Kidney epithelial cell (primary cell): ENCODE measurements at regions not wholly inside any gene's neighbourhood (a gene's known extent, or its start where the extent isn't known, plus 50 kb on each side); places are given as distances from the start of the nearest gene placed in this dataset.

Source experiments
- DNase-seq: peaks from one replicate; pipeline ENCODE4 v3.0.0-alpha.2; 2010; ENCODE audit warnings: low read depth
- H3K27me3 ChIP-seq: 2 replicates; pipeline ENCODE4 v1.6.0; 2011; ENCODE audit warnings: low read length; ENCODE audit not compliant: control insufficient read depth, insufficient read depth
- H3K36me3 ChIP-seq: 2 replicates; pipeline ENCODE4 v1.5.1; 2011; ENCODE audit warnings: low read length; ENCODE audit not compliant: control insufficient read depth, insufficient read depth
- H3K4me3 ChIP-seq: 2 replicates; pipeline ENCODE4 v1.5.1; 2011; ENCODE audit warnings: low read depth, mild to moderate bottlenecking, control low read depth, low read length
- TF ChIP-seq, protein P1 (sequence below): IDR thresholded peaks from 2 replicates; pipeline ENCODE4 v1.5.1; 2011; ENCODE audit warnings: mild to moderate bottlenecking, moderate library complexity, low read length, control low read depth, inconsistent platforms; ENCODE audit not compliant: insufficient read depth, poor library complexity, severe bottlenecking

DNA sequence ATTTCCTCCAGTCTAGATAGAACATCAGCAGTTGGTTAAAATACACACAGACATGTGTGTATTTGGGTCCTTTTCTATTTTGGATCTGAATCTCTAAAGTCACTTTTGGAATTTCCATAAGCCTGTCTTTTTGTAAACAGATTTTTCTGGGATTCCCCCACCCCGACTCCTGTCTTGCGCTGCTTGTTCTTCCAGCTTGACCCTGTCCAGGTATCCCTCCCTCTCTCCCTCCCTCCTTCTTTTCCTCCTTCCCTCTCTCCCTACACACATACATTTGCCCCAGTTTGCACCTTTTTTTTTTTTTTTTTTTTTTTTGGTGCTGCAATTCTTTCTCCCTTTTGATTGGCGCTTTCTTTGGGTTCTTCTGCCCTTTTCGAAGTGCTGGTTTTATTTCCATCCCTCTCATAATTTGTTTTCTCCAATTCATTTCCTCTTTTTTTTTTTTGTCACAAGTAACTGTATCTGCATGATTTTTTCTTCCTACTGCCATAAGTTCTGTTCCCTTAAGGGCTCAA is 114.8 kb upstream of the SERTAD2 start:
- TF ChIP-seq, protein P1, sequence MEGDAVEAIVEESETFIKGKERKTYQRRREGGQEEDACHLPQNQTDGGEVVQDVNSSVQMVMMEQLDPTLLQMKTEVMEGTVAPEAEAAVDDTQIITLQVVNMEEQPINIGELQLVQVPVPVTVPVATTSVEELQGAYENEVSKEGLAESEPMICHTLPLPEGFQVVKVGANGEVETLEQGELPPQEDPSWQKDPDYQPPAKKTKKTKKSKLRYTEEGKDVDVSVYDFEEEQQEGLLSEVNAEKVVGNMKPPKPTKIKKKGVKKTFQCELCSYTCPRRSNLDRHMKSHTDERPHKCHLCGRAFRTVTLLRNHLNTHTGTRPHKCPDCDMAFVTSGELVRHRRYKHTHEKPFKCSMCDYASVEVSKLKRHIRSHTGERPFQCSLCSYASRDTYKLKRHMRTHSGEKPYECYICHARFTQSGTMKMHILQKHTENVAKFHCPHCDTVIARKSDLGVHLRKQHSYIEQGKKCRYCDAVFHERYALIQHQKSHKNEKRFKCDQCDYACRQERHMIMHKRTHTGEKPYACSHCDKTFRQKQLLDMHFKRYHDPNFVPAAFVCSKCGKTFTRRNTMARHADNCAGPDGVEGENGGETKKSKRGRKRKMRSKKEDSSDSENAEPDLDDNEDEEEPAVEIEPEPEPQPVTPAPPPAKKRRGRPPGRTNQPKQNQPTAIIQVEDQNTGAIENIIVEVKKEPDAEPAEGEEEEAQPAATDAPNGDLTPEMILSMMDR = no peak
- Histone ChIP-seq H3K4me3 (peak overlapping the region; percentile 52), H3K36me3 (no peaks in the 10 kb centered on the region), H3K27me3 (no peaks in the 10 kb centered on the region)
- no peak for DNase-seq

DNA sequence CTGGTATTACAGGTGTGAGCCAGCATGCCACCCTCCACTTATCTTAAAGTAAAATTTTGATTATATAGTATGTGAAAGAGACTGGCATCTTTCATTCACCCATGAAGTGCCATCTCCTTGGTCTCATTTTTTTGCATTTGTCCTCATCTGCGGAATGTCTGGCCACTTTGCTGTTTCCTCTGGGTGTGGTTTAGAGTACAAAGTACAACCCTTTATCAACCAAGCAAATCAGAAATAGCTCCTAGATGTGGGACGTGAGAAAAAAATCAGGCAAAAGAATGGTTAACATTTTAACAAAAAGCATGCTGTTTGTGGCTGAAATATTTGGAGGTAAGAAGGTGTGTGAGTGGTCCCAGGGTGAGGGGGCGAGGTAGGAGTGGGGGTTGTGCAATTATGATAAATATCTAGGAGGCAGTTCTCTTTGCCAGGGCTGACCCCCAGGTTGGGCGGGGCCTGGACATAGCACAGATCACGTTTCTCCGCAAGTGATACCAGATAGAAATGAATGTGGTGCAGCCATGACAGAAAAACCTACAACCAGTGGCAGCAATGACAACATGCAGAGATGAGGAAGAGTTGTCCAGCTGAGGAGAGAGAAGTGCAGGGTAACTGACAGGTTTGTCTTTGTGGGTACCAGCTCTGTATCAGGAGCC is 115.8 kb upstream of the SERTAD2 start:
- no peaks in the 10 kb centered on the region for H3K36me3 ChIP-seq
- no peak overlapping the region for H3K4me3 ChIP-seq
- no peak for DNase-seq
- TF ChIP-seq, protein P1 = no peak
- H3K27me3 ChIP-seq = no peaks in the 10 kb centered on the region

DNA sequence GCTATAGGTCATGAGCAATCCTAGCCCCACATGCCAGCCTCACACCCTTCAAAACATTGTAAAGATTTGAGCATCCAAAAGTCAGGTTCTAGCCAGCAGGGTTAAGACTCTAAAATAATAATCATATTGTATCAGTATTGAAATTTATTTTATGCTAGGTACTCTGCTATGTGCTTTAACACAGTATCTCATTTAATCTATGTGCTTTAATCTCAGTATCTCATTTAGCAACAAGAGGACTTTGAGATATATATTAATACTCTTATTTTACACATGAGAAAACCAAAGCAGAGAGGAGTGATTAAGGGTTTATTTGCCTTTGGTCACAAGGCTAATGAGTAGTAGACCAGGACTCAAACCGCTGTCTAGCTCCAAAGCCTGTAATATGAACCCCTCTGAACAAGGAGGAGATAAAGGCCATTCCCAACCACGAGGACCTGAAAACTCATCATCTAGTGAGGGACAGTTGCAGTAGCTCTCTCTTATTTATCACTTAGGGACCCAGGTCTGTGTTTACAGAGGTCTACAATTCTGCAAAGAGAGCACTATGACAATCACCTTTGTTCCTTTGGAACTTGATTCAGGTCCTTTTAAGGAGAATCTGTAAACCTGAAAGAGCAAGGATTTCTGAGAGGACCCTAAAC is 116.5 kb upstream of the SERTAD2 start:
- DNase-seq = no peak
- no peak overlapping the region for H3K4me3 ChIP-seq
- TF ChIP-seq, protein P1 = no peak
- no peaks in the 10 kb centered on the region for H3K27me3 ChIP-seq
- H3K36me3 ChIP-seq = no peaks in the 10 kb centered on the region

DNA sequence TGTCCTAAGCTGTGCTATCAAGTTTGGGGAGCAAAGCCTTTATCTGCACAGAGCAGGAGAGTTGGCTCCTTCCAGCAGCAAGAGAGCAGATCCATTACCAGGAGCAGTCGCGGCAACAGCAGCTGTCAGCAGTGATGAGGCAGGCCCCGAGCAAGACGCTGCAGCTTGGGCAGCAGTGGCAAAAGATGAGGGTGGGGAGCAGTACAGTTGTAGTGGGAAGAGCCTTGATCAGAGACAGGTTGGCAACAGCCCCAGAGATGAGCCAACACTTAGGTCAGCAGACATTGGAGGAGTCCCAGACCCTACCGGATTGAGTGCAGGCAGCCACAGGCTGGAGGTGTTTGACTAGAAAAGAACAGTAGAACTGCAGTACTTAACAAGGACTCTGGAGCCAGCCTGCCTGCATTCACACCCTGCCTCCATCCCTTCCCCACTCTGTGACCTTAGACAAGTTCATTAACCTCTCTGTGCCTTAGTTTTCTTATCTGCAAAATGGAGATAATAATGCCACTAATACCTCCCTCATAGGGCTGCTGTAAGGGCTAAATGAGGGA is 117.1 kb upstream of the SERTAD2 start:
- Histone ChIP-seq H3K4me3 (no peak overlapping the region), H3K27me3 (no peaks in the 10 kb centered on the region), H3K36me3 (no peaks in the 10 kb centered on the region)
- DNase-seq = no peak
- TF ChIP-seq, protein P1 = no peak

DNA sequence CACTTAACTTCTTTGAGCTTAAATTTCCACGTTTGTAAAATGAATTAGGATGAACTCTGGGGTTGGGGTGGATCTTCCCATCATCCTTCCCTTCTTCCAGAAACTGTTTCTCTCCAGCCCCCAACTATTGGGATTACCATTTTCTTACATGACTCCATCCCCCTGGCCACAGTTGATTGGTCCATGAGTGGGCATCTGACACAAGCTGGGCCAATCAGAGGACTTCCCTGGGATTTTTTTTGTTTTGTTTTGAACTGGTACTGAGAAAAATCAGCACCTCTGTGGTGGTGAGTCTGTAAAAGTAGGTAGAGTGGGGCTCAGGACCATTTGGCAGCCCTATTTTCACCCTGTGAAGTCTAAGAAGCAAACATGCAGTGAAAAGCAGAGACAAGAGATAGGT is 118.0 kb upstream of the SERTAD2 start:
- TF ChIP-seq, protein P1 = no peak

More for the DNA sequence above, 118.0 kb upstream of the SERTAD2 start:
- H3K27me3 ChIP-seq = no peaks in the 10 kb centered on the region
- no peaks in the 10 kb centered on the region for H3K36me3 ChIP-seq
- H3K4me3 ChIP-seq = no peak overlapping the region
- no peak for DNase-seq
